B cell (primary cell): ENCODE measurements at regions not wholly inside any gene's neighbourhood (a gene's known extent, or its start where the extent isn't known, plus 50 kb on each side); places are given as distances from the start of the nearest gene placed in this dataset.

Experiments
- ATAC-seq: fragments of 200-7000 bp; cut with Tn5 transposase; one replicate; pipeline ENCODE4 v1.10.0; 2021; ENCODE audit warnings: low read depth, mild to moderate bottlenecking, moderate number of reproducible peaks, moderate library complexity
- CTCF ChIA-PET: fragments of 350-600 bp; sonication (Branson Sonifier 250); formaldehyde crosslinking; loops from one replicate; lab custom pipeline; 2021; ENCODE audit warnings: antibody characterized with exemption, inconsistent platforms; lab: Charles Lee
- POLR2A ChIA-PET: fragments of 350-600 bp; sonication (Branson Sonifier 250); formaldehyde crosslinking; loops from one replicate; lab custom pipeline; 2021; ENCODE audit warnings: antibody characterized with exemption; lab: Charles Lee
- DNase-seq: peaks from one replicate; pipeline ENCODE4 v3.0.0; 2013
- H2AFZ ChIP-seq: 2 replicates; pipeline ENCODE4 v1.6.1; 2012; ENCODE audit warnings: mild to moderate bottlenecking, low read depth, low read length; ENCODE audit not compliant: insufficient read depth, poor library complexity, severe bottlenecking
- H3K27ac ChIP-seq, 2 donors: 1 replicate in 1 of 2; 2 replicates in 1 of 2; pipeline ENCODE4 v1.5.1; 2012 to 2013; ENCODE audit warnings: low read length in 2 of 2, mild to moderate bottlenecking in 2 of 2, moderate library complexity in 1 of 2
- H3K27me3 ChIP-seq, 4 experiments: fragments of 200-600 bp in 1 of 4; sonication (generic) in 1 of 4; replicated peaks in 1 of 4; 1 replicate in 2 of 4; 2 replicates in 2 of 4; pipeline versions ENCODE4 v1.6.1 to v1.7.0; 2013 to 2016; ENCODE audit warnings: low read length in 3 of 4, mild to moderate bottlenecking in 2 of 4, mixed read lengths in 1 of 4, moderate library complexity in 1 of 4; ENCODE audit not compliant: insufficient read depth in 4 of 4, control insufficient read depth in 3 of 4; ENCODE audit errors: control extremely low read depth in 1 of 4
- H3K36me3 ChIP-seq, 2 experiments: replicated peaks in 1 of 2; 1 replicate in 1 of 2; 2 replicates in 1 of 2; pipeline versions ENCODE4 v1.6.1 to v1.7.1; 2013; ENCODE audit warnings: low read length in 1 of 2; ENCODE audit not compliant: insufficient read depth in 2 of 2, control insufficient read depth in 1 of 2; ENCODE audit errors: control extremely low read depth in 1 of 2, extremely low read depth in 1 of 2
- H3K4me1 ChIP-seq, 2 donors: fragments of 200-600 bp in 1 of 2; sonication (generic) in 1 of 2; 1 replicate in 1 of 2; 2 replicates in 1 of 2; pipeline versions ENCODE4 v1.5.1 to v1.6.1; 2013 to 2017; ENCODE audit warnings: low read length in 2 of 2; ENCODE audit not compliant: control insufficient read depth in 2 of 2, insufficient read depth in 2 of 2
- H3K4me2 ChIP-seq: replicated peaks from 2 replicates; pipeline ENCODE3; 2012; ENCODE audit warnings: mild to moderate bottlenecking, low read depth, low read length; ENCODE audit not compliant: poor library complexity, severe bottlenecking
- H3K4me3 ChIP-seq, 5 experiments: fragments of 200-600 bp in 1 of 5; sonication (generic) in 1 of 5; 1 replicate in 3 of 5; 2 replicates in 2 of 5; pipeline versions ENCODE4 v1.5.1 to v1.7.0; 2011 to 2016; ENCODE audit warnings: low read length in 4 of 5, mild to moderate bottlenecking in 4 of 5, low read depth in 2 of 5, control low read depth in 1 of 5, moderate library complexity in 1 of 5; ENCODE audit not compliant: insufficient read depth in 1 of 5; ENCODE audit errors: control extremely low read depth in 1 of 5, extremely low read depth in 1 of 5
- H3K79me2 ChIP-seq: fragments of 200-600 bp; sonication (generic); one replicate; pipeline ENCODE4 v1.6.0; 2016; ENCODE audit warnings: low read length; ENCODE audit not compliant: control insufficient read depth, insufficient read depth
- H3K9ac ChIP-seq: fragments of 200-600 bp; sonication (generic); 2 replicates; pipeline ENCODE4 v1.6.1; 2017; ENCODE audit warnings: mild to moderate bottlenecking, low read length, moderate library complexity
- H3K9me3 ChIP-seq, 3 donors: one replicate each; pipeline versions ENCODE4 v1.6.1 to v1.7.1; 2013; ENCODE audit warnings: low read length in 2 of 3; ENCODE audit not compliant: control insufficient read depth in 2 of 3, insufficient read depth in 1 of 3; ENCODE audit errors: control extremely low read depth in 1 of 3
- H4K20me1 ChIP-seq: 2 replicates; pipeline ENCODE4 v1.6.0; 2012; ENCODE audit warnings: mild to moderate bottlenecking, low read length; ENCODE audit not compliant: insufficient read depth, control insufficient read depth, poor library complexity, severe bottlenecking
- H3K27ac Mint-ChIP-seq: one replicate; pipeline ENCODE4 v1.8.0; 2021; ENCODE audit warnings: mixed read lengths
- H3K27me3 Mint-ChIP-seq: one replicate; pipeline ENCODE4 v1.8.0; 2021; ENCODE audit warnings: mixed read lengths
- H3K4me1 Mint-ChIP-seq: one replicate; pipeline ENCODE4 v1.8.0; 2021; ENCODE audit warnings: mixed read lengths
- H3K4me3 Mint-ChIP-seq: one replicate; pipeline ENCODE4 v1.8.0; 2021; ENCODE audit warnings: mixed read lengths
- H3K9me3 Mint-ChIP-seq: one replicate; pipeline ENCODE4 v1.8.0; 2022; ENCODE audit warnings: mixed read lengths; ENCODE audit not compliant: insufficient read depth
- CTCF ChIP-seq: fragments of 200-600 bp; IDR thresholded peaks from one replicate; pipeline ENCODE4 v1.8.0; 2022; ENCODE audit warnings: antibody characterized with exemption, mild to moderate bottlenecking
- EZH2 ChIP-seq: IDR thresholded peaks from 2 replicates; pipeline ENCODE4 v1.6.1; 2012; ENCODE audit warnings: borderline replicate concordance, low read depth, mild to moderate bottlenecking, moderate library complexity, low read length; ENCODE audit not compliant: insufficient read depth, poor library complexity, severe bottlenecking
- WGBS: methylation state at CpG from one replicate; pipeline ENCODE4 v1.1.5; 2013; ENCODE audit warnings: missing lambda C conversion rate; ENCODE audit not compliant: insufficient coverage; 5-methylcytosine and 5-hydroxymethylcytosine counted together
- intact Hi-C: fragments of 100-400 bp; cut with micrococcal nuclease; formaldehyde crosslinking; loops from one replicate; pipeline ENCODE4 v1.10.0; 2022

- ATAC-seq = no peak
- POLR2A ChIA-PET = no interaction called here
- Mint-ChIP-seq H3K27me3 (no peaks in the 10 kb centered on the region), H3K9me3 (no peaks in the 10 kb centered on the region), H3K27ac (no peak overlapping the region), H3K4me1 (no peaks in the 10 kb centered on the region), H3K4me3 (no peak overlapping the region)
- no peaks in the 10 kb centered on the region for H3K27me3 ChIP-seq
- H3K27ac ChIP-seq = no peak overlapping the region
- no peak overlapping the region for H3K4me3 ChIP-seq
- intact Hi-C loops = no loop called here
- TF ChIP-seq EZH2 (no peak), CTCF (no peak)
- H3K4me1 ChIP-seq = no peaks in the 10 kb centered on the region
- no peak overlapping the region for H3K9ac ChIP-seq
- no peak for DNase-seq
- no peak overlapping the region for H2AFZ ChIP-seq
- WGBS = 87% methylated on average over 9 of the region's 9 CpGs
- no peaks in the 10 kb centered on the region for H3K79me2 ChIP-seq
- H3K4me2 ChIP-seq = no peak overlapping the region
- no peaks in the 10 kb centered on the region for H3K9me3 ChIP-seq
- CTCF ChIA-PET = no interaction called here
- H3K36me3 ChIP-seq = no peaks in the 10 kb centered on the region
- H4K20me1 ChIP-seq = no peaks in the 10 kb centered on the region
Measured at GRCh38 chr14:38971258-38971921, 131.6 kb downstream of the SEC23A start.

GRCh38 chr14:38964630-38965029 is 138.4 kb downstream of the SEC23A start:
- ATAC-seq (no peak), DNase-seq (no peak)
- Mint-ChIP-seq H3K4me3 (no peak overlapping the region), H3K27ac (no peak overlapping the region), H3K27me3 (peaks cover 3% of the 10 kb centered on the region), H3K9me3 (no peaks in the 10 kb centered on the region), H3K4me1 (no peaks in the 10 kb centered on the region)
- Histone ChIP-seq H2AFZ (no peak overlapping the region), H3K9ac (no peak overlapping the region), H3K4me1 (no peaks in the 10 kb centered on the region), H3K27ac (no peak overlapping the region), H4K20me1 (no peaks in the 10 kb centered on the region), H3K36me3 (no peaks in the 10 kb centered on the region), H3K9me3 (no peaks in the 10 kb centered on the region), H3K4me3 (no peak overlapping the region), H3K27me3 (no peaks in the 10 kb centered on the region), H3K4me2 (no peak overlapping the region), H3K79me2 (no peaks in the 10 kb centered on the region)
- POLR2A ChIA-PET = no interaction called here
- no peak for TF ChIP-seq CTCF
- TF ChIP-seq EZH2 = no peak
- intact Hi-C loops = no loop called here
- CTCF ChIA-PET = no interaction called here
